ENCODE measurements at regions not wholly inside any gene's neighbourhood (a gene's known extent, or its start where the extent isn't known, plus 50 kb on each side); places are given as distances from the start of the nearest gene placed in this dataset.

DNA sequence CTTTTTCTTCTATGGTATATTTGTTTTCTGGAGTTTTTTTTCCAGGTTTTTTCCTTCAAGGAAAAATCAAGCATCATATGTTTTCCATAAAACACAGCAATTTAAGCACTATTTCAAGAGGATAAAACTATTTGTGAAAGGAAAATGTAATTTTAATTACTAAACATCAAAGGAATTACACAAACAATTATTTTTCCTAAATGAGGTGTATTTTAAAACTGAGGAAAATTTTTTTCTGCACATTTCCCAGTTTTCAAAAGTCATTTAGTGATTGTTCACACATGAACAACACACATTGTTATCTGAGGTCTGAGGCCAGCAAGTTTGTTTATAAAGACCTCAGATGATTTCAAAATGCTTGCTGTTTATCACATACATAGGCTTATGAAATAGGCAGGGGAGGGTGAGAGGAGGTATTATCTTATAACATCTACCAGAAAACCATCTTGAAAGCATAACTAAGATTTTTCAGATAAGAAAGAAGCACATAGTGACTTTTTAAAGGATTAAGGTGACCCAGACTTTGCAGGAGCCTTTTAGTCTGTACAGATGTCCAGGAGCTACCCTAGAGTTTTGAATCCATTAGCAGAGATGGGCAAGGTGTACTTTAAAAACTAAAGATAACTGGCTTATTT is 381.6 kb downstream of the GJA1 start:
- peaks cover 3% of the 10 kb centered on the region for H3K4me1 Mint-ChIP-seq (ENCODE audit: low read depth)
- TF ChIP-seq CTCF (IDR thresholded peaks at IDR 0.05): no peak
- DNase-seq (ENCODE audit: low spot score): no peak
- peaks cover 2% of the 10 kb centered on the region for H3K36me3 Mint-ChIP-seq (ENCODE audit: low read depth)
- no peak overlapping the region for H3K27ac Mint-ChIP-seq (ENCODE audit: unreplicated experiment)
- H3K27me3 Mint-ChIP-seq (ENCODE audit: low read depth): no peaks in the 10 kb centered on the region
- H3K9me3 Mint-ChIP-seq (ENCODE audit: low read depth): peaks cover 21% of the 10 kb centered on the region
- no peak overlapping the region for H3K4me3 Mint-ChIP-seq (ENCODE audit: unreplicated experiment)

- TF ChIP-seq CTCF (IDR thresholded peaks at IDR 0.05): peak; percentile 28
- H3K9me3 Mint-ChIP-seq (ENCODE audit: low read depth): peaks cover 21% of the 10 kb centered on the region
- H3K4me3 Mint-ChIP-seq (ENCODE audit: unreplicated experiment): no peak overlapping the region
- H3K27me3 Mint-ChIP-seq (ENCODE audit: low read depth): no peaks in the 10 kb centered on the region
- DNase-seq (ENCODE audit: low spot score): no peak
- H3K27ac Mint-ChIP-seq (ENCODE audit: unreplicated experiment): peak overlapping the region; percentile 14
- peaks cover 2% of the 10 kb centered on the region for H3K36me3 Mint-ChIP-seq (ENCODE audit: low read depth)
- H3K4me1 Mint-ChIP-seq (ENCODE audit: low read depth): peaks cover 24% of the 10 kb centered on the region
Measured at GRCh38 chr6:121823437-121823851, 388.0 kb downstream of the GJA1 start.

GRCh38 chr6:121826156-121826810 is 390.8 kb downstream of the GJA1 start:
- Mint-ChIP-seq H3K27ac (ENCODE audit: unreplicated experiment) (no peak overlapping the region), H3K4me1 (ENCODE audit: low read depth) (peaks cover 27% of the 10 kb centered on the region)

GRCh38 chr6:121828146-121828886 is 392.9 kb downstream of the GJA1 start:
- TF ChIP-seq CTCF (IDR thresholded peaks at IDR 0.05): no peak
- no peaks in the 10 kb centered on the region for H3K27me3 Mint-ChIP-seq (ENCODE audit: low read depth)
- H3K9me3 Mint-ChIP-seq (ENCODE audit: low read depth): no peaks in the 10 kb centered on the region
- H3K27ac Mint-ChIP-seq (ENCODE audit: unreplicated experiment): no peak overlapping the region
- peaks cover 12% of the 10 kb centered on the region for H3K4me1 Mint-ChIP-seq (ENCODE audit: low read depth)
- no peak overlapping the region for H3K4me3 Mint-ChIP-seq (ENCODE audit: unreplicated experiment)
- DNase-seq (ENCODE audit: low spot score): no peak
- no peaks in the 10 kb centered on the region for H3K36me3 Mint-ChIP-seq (ENCODE audit: low read depth)

More at GRCh38 chr6:121826156-121826810, 390.8 kb downstream of the GJA1 start:
- no peak overlapping the region for H3K4me3 Mint-ChIP-seq (ENCODE audit: unreplicated experiment)
- H3K36me3 Mint-ChIP-seq (ENCODE audit: low read depth): no peaks in the 10 kb centered on the region
- H3K9me3 Mint-ChIP-seq (ENCODE audit: low read depth): peaks cover 7% of the 10 kb centered on the region
- DNase-seq (ENCODE audit: low spot score): no peak
- H3K27me3 Mint-ChIP-seq (ENCODE audit: low read depth): no peaks in the 10 kb centered on the region
- TF ChIP-seq CTCF (IDR thresholded peaks at IDR 0.05): no peak

DNA sequence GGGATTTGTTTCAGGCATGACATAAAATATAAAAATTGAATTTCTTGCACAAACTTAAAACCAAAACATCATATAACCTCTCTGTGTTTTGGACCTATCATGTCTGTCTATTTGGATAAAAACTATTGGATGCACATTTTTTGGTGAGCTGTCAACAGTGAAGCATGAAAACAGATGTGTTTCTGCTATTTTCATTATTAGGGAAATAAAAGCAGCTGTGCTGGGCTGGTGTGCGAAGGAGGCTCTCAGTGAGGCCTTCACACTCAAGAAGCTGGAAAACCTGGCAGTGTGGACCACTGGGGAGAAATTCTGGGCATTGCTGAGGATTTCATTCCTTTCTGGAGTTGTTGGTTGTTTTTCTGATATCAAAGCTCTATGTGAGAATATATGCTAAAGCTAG is 395.3 kb downstream of the GJA1 start:
- no peak for TF ChIP-seq CTCF (IDR thresholded peaks at IDR 0.05)
- Mint-ChIP-seq H3K27ac (ENCODE audit: unreplicated experiment) (no peak overlapping the region), H3K9me3 (ENCODE audit: low read depth) (no peaks in the 10 kb centered on the region), H3K4me3 (ENCODE audit: unreplicated experiment) (no peak overlapping the region), H3K36me3 (ENCODE audit: low read depth) (no peaks in the 10 kb centered on the region), H3K27me3 (ENCODE audit: low read depth) (no peaks in the 10 kb centered on the region), H3K4me1 (ENCODE audit: low read depth) (peaks cover 6% of the 10 kb centered on the region)
- no peak for DNase-seq (ENCODE audit: low spot score)

Data from chondrocyte (in vitro differentiated cells).